HG03175 (cell line): ENCODE measurements at regions not wholly inside any gene's neighbourhood (a gene's known extent, or its start where the extent isn't known, plus 50 kb on each side); places are given as distances from the start of the nearest gene placed in this dataset.
A peak's percentile ranks its signal among the peaks of the same experiment; 100 is the strongest.

Source experiments
- ATAC-seq: cut with Tn5 transposase; IDR thresholded peaks from one replicate; pipeline ENCODE4 v1.9.1; 2021; ENCODE audit warnings: mild to moderate bottlenecking, moderate library complexity; ENCODE audit not compliant: unreplicated experiment

DNA sequence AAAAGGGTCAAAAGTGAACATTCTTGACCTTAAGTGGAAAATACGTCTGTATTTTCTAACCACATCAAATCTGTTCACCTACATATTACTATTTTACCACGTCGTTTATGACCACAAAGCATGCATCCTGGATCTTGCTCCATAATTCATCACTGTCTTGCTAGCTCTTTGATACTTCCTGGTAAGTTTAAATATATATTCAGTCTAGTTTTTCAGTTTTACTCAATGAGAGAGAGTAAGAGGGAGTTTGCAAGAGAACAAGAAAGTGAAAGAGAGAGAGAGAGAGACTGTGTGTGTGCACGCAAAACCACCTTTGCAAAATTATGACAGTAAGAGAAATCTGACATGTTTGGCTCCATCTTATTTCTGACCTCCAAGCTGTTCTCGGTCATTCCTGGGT lies 173.7 kb upstream of the GALNTL6 start:
- ATAC-seq: peak; percentile 86

DNA sequence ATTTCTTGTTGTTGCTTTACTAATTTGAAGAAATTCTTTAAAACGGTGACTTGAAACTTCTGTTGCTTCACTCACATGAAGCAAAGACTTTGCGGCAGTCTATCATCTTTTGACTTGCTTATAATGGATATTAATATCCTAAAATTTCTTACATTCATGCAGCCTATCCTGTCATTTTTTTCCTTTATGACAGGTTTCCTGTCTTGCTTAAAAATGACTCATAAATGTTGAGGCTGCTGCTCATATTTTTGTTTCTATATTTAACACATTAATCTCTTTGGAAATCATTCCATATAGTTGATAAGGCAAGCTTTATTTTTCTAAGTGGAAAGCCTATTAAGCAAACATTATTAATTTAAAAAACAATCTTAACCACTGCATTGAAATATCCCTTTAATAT lies 176.6 kb upstream of the GALNTL6 start:
- ATAC-seq: no peak

DNA sequence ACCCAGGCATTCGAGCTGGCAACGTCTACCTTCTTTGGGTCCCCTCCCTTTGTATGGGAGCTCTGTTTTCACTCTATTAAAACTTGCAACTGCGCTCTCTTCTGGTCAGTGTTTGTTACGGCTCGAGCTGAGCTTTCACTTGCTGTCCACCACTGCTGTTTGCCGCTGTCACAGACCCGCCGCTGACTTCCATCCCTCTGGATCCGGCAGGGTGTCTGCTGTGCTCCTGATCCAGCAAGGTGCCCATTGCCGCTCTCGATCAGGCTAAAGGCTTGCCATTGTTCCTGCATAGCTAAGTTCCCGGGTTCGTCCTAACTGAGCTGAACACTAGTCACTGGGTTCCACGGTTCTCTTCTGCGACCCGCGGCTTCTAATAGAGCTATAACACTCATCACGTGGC lies 183.5 kb upstream of the GALNTL6 start:
- no peak for ATAC-seq

DNA sequence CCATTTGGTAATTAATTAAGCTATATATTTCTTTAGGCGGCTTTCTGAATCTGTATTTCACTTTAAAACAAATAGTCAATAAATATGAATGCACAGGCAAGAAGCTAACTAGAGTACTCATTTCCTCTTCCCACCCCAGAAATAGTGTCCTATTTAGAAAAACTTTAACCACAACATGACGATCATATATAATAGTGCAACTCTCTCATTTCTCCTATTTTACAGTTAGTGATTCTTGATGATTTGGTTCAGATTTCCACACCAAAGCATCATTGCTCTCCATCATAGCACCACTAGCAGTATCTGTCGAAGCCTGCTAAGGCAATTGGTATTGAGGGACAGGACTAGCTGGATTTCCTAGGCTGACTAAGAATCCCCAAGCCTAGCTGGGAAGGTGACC lies 184.0 kb upstream of the GALNTL6 start:
- ATAC-seq: peak; percentile 98

DNA sequence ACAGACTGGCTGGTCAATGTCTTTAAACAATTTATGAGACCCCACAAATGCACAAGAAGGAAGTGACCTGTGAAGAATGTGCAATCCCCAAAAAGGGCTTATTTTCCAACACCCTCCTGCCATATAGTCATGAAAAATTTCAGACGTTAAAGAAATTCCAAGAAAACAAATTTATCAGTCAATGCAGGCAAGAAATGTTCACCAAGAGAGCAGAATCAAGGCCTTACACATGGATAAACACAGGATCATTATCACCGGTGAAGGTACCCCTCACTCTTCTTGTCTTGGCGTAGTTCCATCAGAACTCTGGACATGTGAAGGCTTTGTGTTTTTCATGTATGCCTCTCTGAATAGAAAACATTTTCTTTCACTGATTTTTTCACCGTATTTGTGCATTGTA lies 186.7 kb upstream of the GALNTL6 start:
- ATAC-seq: no peak

DNA sequence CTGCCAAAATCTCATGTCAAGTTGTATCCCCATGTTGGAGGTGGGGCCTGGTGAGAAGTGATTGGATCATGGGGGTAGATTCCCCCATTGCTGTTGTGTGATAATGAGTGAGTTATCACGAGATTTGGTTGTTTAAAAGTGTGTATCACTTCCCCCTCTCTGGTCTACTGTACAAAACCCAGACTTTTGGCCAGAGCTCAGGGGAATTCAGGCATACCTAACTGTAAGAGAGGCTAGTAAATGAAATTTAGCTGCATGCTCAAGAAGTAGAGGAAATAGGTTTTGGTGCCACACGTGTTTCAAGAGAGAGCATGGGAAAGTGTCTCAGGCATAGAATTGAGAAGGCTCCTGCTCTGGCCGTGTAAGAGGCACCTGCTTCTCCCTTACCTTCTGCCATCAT lies 190.5 kb upstream of the GALNTL6 start:
- ATAC-seq: no peak

DNA sequence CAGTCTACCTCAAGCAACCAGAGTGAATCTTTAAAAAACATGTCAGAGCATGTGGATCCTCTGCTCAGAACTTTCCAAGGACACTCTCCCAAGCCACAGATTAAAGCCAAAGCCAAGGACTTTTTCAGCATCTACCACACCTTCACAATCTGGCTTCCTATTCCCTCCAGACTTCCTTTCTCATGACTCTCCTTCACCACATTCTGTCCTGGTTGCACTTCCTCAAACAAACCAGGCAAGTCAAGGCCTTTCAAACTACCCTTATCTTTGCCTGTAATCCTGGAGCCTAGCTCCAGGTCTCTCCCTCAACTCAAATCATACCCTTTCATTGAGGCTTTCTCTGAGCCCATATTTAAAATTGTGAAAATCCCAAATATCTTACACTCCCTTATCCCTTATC lies 191.6 kb upstream of the GALNTL6 start:
- peak; percentile 42 for ATAC-seq

DNA sequence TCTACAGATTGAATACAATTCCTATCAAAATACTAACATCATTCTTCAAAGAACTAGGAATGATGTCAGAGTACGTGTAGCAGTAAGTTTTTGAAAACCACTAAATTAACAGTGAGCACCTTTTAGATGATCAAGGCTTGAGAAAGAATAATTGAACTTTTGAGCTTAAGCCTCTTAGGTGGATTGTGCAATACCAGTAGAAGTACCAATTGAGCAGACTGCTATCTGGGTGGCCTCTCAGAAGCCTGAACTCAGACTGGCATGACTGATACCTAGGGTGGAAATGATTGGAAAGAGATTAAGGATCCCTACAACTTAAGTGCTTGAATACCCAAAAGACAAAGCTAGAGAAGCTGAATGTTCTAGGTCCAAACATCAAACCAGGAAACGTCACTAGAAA lies 200.3 kb upstream of the GALNTL6 start:
- ATAC-seq: no peak

DNA sequence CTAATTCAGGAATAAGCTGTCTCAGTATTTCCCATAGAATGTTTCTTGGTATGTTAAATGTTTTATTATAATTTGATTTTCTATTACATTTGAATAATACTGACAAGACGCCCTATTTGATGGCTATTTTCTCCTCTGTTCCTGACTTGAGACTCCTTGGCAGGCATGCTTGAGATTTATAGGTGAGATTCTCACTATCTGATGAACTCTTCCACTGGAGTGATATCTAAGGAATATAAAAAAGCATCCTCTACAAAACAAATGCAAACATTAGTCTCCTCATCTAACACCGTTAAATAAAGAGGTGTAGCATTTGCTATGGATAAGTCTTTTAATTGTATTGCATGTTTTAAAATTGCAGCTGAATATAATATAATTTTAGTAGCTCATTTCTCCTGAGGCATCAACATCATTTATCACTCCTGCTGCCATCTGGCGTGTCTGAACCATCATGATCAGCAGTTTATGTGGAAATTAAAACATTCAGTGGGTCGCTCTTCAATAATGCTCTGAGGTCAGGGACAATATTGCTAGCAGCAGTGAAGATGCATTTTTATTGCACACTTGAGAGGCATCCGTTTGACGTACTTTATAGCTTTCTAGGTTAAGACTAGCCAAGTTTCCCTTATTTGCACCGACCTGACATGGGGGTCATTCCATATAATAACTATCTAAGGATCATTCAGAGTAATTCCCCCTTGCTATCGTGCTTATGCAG lies 210.4 kb upstream of the GALNTL6 start:
- ATAC-seq: no peak

DNA sequence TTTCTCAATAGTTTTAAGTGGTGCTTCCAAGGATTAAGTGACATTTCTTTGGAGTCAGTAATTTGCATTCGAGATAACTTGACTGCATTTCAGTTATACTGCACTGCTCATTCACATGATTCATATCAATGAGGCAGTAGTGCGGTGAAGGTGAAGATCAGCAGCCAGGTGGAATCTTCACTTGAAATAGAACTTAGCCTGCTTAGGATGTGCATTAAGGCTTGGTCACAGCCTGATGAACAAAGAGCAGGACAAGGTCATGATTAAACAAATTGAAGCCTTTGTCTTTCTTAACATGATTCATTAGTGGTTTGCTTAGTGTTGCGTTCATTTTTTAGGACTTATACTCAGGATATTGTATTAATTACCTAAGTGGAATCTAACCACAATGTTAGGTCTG lies 212.1 kb upstream of the GALNTL6 start:
- ATAC-seq: no peak

DNA sequence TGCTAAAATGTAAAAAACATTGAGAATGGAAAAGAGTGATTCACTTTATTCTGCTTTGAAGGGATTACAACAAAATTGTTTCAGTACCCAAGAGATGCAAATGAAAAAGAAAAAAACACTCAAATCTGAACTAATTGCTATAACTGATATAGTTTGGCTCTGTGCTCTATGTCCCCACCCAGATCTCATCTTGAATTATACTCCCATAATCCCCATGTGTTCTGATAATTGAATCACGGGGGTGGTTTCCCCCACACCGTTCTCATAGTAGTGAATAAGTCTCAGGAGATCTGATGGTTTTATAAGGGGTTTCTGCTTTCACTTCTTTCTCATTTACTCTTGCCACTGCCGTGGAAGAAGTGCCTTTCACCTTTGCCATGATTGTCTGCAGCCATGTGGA lies 213.6 kb upstream of the GALNTL6 start:
- ATAC-seq: no peak

DNA sequence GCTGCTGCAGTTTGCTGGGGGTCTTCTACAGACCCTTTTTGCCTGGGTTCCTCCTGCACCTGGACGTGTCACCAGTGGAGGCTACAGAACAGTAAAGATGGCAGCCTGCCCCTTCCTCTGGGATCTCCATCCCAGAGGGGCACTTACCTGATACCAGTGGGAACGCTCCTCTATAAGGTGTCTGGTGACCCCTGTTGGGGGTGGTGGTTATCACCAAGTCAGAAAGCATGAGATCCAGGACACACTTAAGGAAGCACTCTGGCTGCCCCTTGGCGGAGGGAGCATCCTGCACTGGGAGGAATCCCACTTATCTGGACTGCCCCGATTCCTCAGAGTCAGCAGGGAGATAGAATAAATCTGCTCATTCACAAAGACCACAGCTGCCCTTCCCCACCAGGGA lies 218.9 kb upstream of the GALNTL6 start:
- ATAC-seq: no peak

DNA sequence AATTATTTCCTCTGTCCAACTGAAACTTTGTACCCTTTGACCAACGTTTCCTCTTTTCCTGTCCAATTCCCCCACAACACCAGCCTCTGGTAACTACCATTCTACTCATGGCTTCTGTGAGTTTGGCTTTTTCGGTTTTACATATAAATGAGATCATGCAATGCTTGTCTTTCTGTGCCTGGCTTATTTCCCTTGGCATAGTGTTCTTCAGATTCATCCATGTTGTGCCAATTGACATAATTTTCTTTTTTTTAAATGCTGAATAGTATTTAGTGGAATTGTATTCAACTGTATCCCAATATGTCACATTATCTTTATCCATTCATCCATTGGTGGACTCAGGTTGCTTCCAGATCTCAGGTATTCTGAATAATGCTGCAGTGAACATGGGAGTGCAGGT lies 222.5 kb upstream of the GALNTL6 start:
- no peak for ATAC-seq

DNA sequence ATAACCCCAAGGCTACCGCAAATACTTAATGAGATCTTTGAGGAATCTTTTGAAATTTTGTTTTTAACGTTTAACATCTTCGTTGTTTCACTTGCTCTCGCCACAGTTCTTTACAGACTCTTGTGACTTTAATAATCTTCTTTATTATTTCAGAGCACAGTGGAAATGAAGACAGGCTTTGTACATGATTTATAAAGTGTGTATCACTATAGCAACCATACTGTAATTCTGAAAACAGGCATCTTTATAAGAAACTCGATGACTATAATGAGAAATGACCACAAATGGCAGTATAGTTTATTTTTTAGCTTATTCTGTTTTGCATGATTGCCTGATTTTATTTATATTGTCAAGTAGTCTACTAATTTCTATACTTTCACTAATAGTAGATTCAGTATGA lies 224.4 kb upstream of the GALNTL6 start:
- ATAC-seq: no peak

DNA sequence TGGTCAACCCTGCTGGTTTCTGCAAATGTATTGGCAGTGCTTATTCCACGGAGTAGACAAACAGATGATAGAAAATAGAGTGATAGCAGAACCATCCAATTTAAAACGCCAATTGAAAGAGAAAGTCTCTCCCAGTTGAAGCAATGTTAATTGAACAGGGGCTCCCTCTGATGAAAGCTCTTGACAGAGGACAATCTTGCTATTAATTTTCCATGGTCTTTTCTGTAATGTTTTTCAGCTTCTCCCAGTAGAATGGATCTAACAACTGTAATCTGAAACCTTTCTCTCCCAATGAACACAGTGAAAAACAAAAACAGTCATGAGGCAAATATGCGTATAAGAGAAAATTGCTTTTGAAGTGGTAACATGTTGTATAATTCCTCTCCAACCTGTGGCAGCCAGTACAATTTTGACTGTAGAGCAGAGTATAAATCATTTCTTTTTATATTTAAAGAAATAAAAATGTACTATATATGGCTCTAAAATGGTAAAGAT lies 225.1 kb upstream of the GALNTL6 start:
- no peak for ATAC-seq

DNA sequence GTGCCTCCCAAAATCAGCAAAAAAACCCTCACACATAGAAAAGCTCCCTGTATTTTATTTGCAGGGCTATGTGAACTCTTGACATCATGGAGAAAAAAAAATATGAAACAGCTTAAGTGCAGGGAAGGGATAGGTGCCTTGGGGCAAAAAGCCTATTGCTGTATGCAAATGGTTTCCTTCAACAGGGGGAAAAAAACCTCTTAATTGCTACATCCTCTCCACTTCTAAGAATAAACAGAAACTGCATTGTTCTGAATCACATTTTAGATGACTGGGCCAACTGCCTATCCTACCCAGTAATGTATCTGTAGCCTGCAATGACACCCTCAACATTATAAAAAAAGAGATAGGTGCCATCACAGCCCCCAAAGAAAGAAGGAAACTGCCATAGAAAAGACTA lies 229.4 kb upstream of the GALNTL6 start:
- no peak for ATAC-seq

DNA sequence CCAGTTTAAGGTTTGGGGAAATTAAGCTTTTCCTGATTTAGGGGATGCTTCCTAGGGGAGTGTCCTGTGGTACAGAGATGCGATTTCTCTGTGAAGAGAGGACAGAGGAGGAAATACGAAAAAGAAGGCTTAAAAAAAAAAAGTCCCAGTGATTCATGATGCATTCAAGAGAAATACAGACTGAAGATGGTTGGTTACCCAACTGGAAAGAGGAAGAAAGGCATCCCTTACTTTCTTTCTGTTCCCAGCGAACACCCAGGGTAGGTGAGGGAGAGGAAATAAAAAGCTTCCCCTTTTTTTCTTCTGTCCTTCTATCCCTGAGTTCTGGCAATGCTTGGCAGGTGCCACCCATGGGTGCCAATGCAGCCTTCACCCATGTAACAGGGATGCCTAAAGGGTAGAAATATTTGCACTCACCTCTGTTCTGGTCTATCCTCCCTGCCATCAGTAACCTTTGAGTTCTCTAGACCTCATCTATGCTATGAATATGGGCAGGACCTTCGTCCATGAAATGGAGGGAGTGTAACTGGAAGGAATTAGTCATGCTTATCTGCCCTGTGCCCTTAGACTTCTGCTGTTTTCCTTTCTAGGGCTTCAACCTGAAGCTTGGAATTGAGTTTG lies 230.1 kb upstream of the GALNTL6 start:
- ATAC-seq: no peak

DNA sequence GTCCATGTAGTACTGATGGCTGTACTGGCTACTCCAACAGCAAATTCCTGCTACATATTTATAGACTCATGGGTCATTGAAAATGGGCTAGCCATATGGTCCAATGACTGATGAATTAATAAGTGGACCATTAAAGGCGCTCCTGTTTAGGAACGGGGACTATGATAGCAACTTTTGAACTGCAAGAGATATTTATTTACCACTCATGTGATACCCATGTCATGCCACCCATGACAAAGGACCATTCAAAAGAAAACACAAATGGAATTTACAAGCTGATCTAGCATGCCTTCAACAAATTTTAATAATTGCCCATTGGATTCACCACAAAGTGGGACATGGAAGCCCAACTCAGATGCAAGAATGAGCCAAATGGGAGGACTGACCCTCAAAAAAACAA lies 240.0 kb upstream of the GALNTL6 start:
- no peak for ATAC-seq

DNA sequence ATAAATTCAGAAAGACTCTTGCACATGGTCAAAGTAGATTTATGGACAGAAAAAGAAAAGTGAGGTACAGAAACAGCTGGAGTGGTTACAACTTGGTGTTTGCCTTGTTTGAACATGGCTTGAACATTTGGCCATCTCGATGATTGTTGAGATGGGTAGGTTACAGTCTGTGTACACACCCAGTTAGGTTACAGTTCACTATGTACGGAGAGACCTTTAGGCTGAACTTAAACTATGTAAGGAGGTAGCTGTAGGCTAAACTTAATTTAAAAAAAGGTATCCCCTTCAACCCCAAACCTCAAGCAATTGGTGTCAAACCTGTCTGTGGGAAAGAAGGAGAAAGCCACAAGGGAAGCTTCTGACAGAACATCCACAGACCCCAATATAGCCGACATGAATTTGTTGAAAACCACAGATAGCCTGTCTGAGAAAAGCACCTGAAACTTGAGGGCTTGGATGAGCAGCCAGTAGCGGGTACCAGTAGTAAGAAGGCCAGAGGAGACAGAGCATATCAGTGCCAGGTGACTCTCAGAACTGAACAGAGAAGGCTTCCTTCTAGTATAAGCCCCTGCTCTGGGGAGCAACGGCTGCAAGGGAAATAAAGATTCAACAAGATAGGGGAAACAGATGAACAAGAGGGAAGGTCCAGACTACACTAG lies 247.9 kb upstream of the GALNTL6 start:
- ATAC-seq: no peak

DNA sequence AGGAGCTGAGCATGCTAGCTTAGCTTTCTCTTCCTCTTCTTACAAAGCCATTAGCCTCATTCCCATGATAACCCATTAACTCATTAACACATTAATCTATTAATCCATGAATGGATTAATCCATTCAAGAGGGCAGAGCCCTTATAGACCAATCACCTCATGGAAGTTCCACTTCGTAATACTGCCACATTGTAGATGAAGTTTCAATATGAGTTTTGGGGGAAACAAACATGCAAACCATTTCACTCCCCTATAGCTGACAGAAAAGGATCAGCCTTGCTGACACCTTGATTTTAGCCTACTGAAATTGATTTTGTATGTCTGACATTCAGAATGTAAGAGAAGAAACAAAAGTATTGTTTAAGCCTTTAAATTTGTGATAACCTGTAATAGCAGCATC lies 251.8 kb upstream of the GALNTL6 start:
- peak; percentile 71 for ATAC-seq

DNA sequence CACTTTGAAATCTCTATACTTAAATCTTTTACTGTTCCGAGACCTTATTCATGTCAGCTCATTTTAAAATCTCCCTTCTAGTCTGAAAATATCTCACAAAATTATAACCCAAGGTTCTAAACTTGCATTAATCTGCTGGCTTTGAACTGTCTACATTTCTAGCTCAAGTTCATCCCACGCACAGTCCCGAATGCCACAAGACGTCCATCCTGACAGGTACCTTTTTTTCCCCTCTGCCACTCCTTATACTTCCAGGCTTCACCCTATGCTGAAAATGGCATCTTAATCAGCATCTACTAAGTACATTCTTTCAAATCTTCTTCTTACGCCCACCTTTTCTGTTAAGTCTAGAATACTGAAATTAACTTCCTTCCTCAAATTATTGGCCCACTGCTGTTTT lies 259.2 kb upstream of the GALNTL6 start:
- ATAC-seq: no peak

DNA sequence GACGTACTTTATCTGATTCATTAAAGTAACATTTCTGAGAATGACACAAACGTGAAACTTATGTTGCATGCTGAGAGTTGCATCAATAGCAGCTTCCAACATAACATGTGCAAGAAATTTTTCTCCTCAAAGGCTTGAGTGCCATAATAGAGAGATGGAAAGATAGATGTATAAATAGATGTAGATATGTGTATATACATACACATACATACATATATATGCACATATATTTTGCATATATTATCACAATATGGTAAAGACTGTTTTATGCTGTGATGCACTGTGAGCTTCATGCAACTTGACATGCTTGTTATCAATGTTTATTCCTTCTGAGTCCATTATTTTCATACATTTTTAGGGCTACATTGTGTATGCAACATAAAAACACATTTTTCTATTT lies 270.6 kb upstream of the GALNTL6 start:
- ATAC-seq: no peak
